Testis (tissue), 2 donors: ENCODE measurements at regions not wholly inside any gene's neighbourhood (a gene's known extent, or its start where the extent isn't known, plus 50 kb on each side); places are given as distances from the start of the nearest gene placed in this dataset.

Experiments
- CTCF ChIP-seq, 3 experiments: fragments of 450-650 bp in 2 of 3; fragments of 200-600 bp in 1 of 3; sonication (generic) in 1 of 3; IDR thresholded peaks; one replicate each; pipeline ENCODE4 v1.5.1; 2016 to 2019; ENCODE audit warnings: antibody characterized with exemption in 3 of 3, mild to moderate bottlenecking in 2 of 3, moderate library complexity in 1 of 3
- POLR2A ChIP-seq: fragments of 450-650 bp; IDR thresholded peaks from one replicate; pipeline ENCODE4 v1.6.1; 2017; ENCODE audit warnings: antibody characterized with exemption, mild to moderate bottlenecking, moderate library complexity

GRCh38 chr1:239739375-239739774 is 352.3 kb upstream of the FMN2 start:
- TF ChIP-seq CTCF (IDR thresholded peaks at IDR 0.05) = no peak
- no peak for TF ChIP-seq POLR2A
